K562 (cell line): ENCODE measurements at regions not wholly inside any gene's neighbourhood (a gene's known extent, or its start where the extent isn't known, plus 50 kb on each side); places are given as distances from the start of the nearest gene placed in this dataset.

Experiments
- CREB1 ChIP-seq, 2 experiments: sonication (generic) in 1 of 2; formaldehyde crosslinking in 1 of 2; IDR thresholded peaks; 2 replicates each; pipeline versions ENCODE4 v1.6.1 to v1.8.0; 2012 to 2022; ENCODE audit warnings: inconsistent platforms in 1 of 2, mild to moderate bottlenecking in 1 of 2, missing genetic modification reagents in 1 of 2, moderate library complexity in 1 of 2
- CTCF ChIP-seq, 3 experiments: IDR thresholded peaks in 2 of 3; conservative IDR thresholded peaks in 1 of 3; 2 replicates each; pipeline ENCODE4 v1.5.1; 2011 to 2012; ENCODE audit warnings: low read length in 3 of 3, mild to moderate bottlenecking in 3 of 3, control low read depth in 2 of 3, improper control_type of control experiment in 1 of 3, inconsistent platforms in 1 of 3, low read depth in 1 of 3, mixed read lengths in 1 of 3, moderate library complexity in 1 of 3; ENCODE audit not compliant: insufficient read depth in 2 of 3
- MAFK ChIP-seq: IDR thresholded peaks from 2 replicates; pipeline ENCODE4 v1.6.1; 2011; ENCODE audit warnings: low read length, improper control_type of control experiment
- NFIC ChIP-seq: fragments of 450-650 bp; IDR thresholded peaks from 2 replicates; pipeline ENCODE4 v1.6.1; 2017; ENCODE audit warnings: mild to moderate bottlenecking, inconsistent platforms
- POU5F1 ChIP-seq: fragments of 150-350 bp; IDR thresholded peaks from 2 replicates; pipeline ENCODE4 v1.6.1; 2014; ENCODE audit warnings: borderline replicate concordance, low read length, low read depth, mild to moderate bottlenecking; ENCODE audit not compliant: partially characterized antibody
- REST ChIP-seq, 2 experiments: fragments of 450-650 bp; formaldehyde crosslinking in 1 of 2; IDR thresholded peaks; 2 replicates each; pipeline versions ENCODE4 v1.4.0 to v1.6.1; 2014 to 2020; ENCODE audit warnings: mild to moderate bottlenecking in 2 of 2, borderline replicate concordance in 1 of 2, low read depth in 1 of 2
- TAF7 ChIP-seq: fragments of 450-650 bp; IDR thresholded peaks from 2 replicates; pipeline ENCODE4 v1.6.1; 2016; ENCODE audit warnings: missing genetic modification characterization, missing compliant biosample characterization
- XRCC5 ChIP-seq: fragments of 200-400 bp; formaldehyde crosslinking; IDR thresholded peaks from 2 replicates; pipeline ENCODE4 v1.6.1; 2017; ENCODE audit warnings: low read depth, mild to moderate bottlenecking, low read length
- TF ChIP-seq, protein P1 (sequence below): sonication (generic); formaldehyde crosslinking; IDR thresholded peaks from 2 replicates; pipeline ENCODE4 v1.8.1; 2023; ENCODE audit warnings: mild to moderate bottlenecking, missing genetic modification reagents

GRCh38 chrY:19134426-19134825 is 360.9 kb upstream of the HSFY2 start:
- TF ChIP-seq, protein P1, sequence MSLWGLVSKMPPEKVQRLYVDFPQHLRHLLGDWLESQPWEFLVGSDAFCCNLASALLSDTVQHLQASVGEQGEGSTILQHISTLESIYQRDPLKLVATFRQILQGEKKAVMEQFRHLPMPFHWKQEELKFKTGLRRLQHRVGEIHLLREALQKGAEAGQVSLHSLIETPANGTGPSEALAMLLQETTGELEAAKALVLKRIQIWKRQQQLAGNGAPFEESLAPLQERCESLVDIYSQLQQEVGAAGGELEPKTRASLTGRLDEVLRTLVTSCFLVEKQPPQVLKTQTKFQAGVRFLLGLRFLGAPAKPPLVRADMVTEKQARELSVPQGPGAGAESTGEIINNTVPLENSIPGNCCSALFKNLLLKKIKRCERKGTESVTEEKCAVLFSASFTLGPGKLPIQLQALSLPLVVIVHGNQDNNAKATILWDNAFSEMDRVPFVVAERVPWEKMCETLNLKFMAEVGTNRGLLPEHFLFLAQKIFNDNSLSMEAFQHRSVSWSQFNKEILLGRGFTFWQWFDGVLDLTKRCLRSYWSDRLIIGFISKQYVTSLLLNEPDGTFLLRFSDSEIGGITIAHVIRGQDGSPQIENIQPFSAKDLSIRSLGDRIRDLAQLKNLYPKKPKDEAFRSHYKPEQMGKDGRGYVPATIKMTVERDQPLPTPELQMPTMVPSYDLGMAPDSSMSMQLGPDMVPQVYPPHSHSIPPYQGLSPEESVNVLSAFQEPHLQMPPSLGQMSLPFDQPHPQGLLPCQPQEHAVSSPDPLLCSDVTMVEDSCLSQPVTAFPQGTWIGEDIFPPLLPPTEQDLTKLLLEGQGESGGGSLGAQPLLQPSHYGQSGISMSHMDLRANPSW (CRISPR knock-in tag) = no peak
- TF ChIP-seq POU5F1 (no peak), NFIC (no peak), CTCF (IDR thresholded peaks at IDR 0.05 in 2 of 3, conservative IDR thresholded peaks at IDR 0.05 in 1 of 3; ENCODE audit: insufficient read depth in 2 of 3, low read depth in 1 of 3, low read length in 3 of 3) (no peak), CREB1 (IDR thresholded peaks at IDR 0.05) (no peak), CREB1 (CRISPR knock-in tag; IDR thresholded peaks at IDR 0.05) (no peak), TAF7 (tag) (no peak), MAFK (no peak), XRCC5 (no peak), REST (IDR thresholded peaks at IDR 0.05; ENCODE audit: borderline replicate concordance) (no peak), REST (CRISPR knock-in tag; IDR thresholded peaks at IDR 0.05; ENCODE audit: low read depth) (no peak)
